Mucosa of stomach (tissue), 1 donor: ENCODE measurements at regions not wholly inside any gene's neighbourhood (a gene's known extent, or its start where the extent isn't known, plus 50 kb on each side); places are given as distances from the start of the nearest gene placed in this dataset.
"Not testable (repeated sequence)": the region's sequence is repeated elsewhere in the genome, so short reads cannot be mapped to it uniquely, and the experiment has no call there.

ENCODE experiments used
- H3K27me3 ChIP-seq: one replicate; pipeline ENCODE4 v1.7.0; 2013; ENCODE audit warnings: mild to moderate bottlenecking, low read length; ENCODE audit not compliant: control insufficient read depth, insufficient read depth
- H3K36me3 ChIP-seq: one replicate; pipeline ENCODE4 v1.7.0; 2013; ENCODE audit warnings: low read length; ENCODE audit not compliant: control insufficient read depth, insufficient read depth
- H3K4me1 ChIP-seq: one replicate; pipeline ENCODE4 v1.7.0; 2013; ENCODE audit warnings: mild to moderate bottlenecking, low read length; ENCODE audit not compliant: control insufficient read depth, insufficient read depth
- H3K4me3 ChIP-seq: one replicate; pipeline ENCODE4 v1.7.0; 2013; ENCODE audit warnings: low read length
- H3K9ac ChIP-seq: one replicate; pipeline ENCODE4 v1.7.0; 2013; ENCODE audit warnings: mild to moderate bottlenecking, low read length, moderate library complexity
- H3K9me3 ChIP-seq: one replicate; pipeline ENCODE4 v1.7.0; 2013; ENCODE audit warnings: mild to moderate bottlenecking, low read length, moderate library complexity; ENCODE audit not compliant: control insufficient read depth
- donor health status: Pancreatic carcinoma.

GRCh38 chr2:145752091-145752806 lies 1232.3 kb upstream of the ZEB2 start:
- Histone ChIP-seq H3K36me3 (no peaks in the 10 kb centered on the region), H3K27me3 (no peaks in the 10 kb centered on the region), H3K4me3 (no peak overlapping the region), H3K4me1 (peaks cover 20% of the 10 kb centered on the region), H3K9me3 (no peaks in the 10 kb centered on the region), H3K9ac (no peak overlapping the region)

GRCh38 chr2:145751629-145752028 lies 1231.7 kb upstream of the ZEB2 start:
- Histone ChIP-seq H3K9ac (no peak overlapping the region), H3K27me3 (no peaks in the 10 kb centered on the region), H3K4me1 (peaks cover 20% of the 10 kb centered on the region), H3K36me3 (no peaks in the 10 kb centered on the region), H3K4me3 (no peak overlapping the region), H3K9me3 (no peaks in the 10 kb centered on the region)

GRCh38 chr2:145751155-145751554 lies 1231.2 kb upstream of the ZEB2 start:
- Histone ChIP-seq H3K9me3 (no peaks in the 10 kb centered on the region), H3K36me3 (no peaks in the 10 kb centered on the region), H3K27me3 (no peaks in the 10 kb centered on the region), H3K4me1 (peaks cover 20% of the 10 kb centered on the region), H3K4me3 (no peak overlapping the region), H3K9ac (no peak overlapping the region)

GRCh38 chr2:145750612-145751011 lies 1230.7 kb upstream of the ZEB2 start:
- Histone ChIP-seq H3K9me3 (no peaks in the 10 kb centered on the region), H3K4me1 (peaks cover 20% of the 10 kb centered on the region), H3K4me3 (no peak overlapping the region), H3K9ac (no peak overlapping the region), H3K27me3 (no peaks in the 10 kb centered on the region), H3K36me3 (no peaks in the 10 kb centered on the region)

- H3K9ac ChIP-seq, result no peak overlapping the region
- no peaks in the 10 kb centered on the region for H3K27me3 ChIP-seq
- no peak overlapping the region for H3K4me3 ChIP-seq
- peaks cover 20% of the 10 kb centered on the region for H3K4me1 ChIP-seq
- no peaks in the 10 kb centered on the region for H3K36me3 ChIP-seq
- H3K9me3 ChIP-seq, result no peaks in the 10 kb centered on the region
Observed at GRCh38 chr2:145750144-145750543, 1230.2 kb upstream of the ZEB2 start.

- H3K27me3 ChIP-seq, result no peaks in the 10 kb centered on the region
- H3K36me3 ChIP-seq, result no peaks in the 10 kb centered on the region
- no peaks in the 10 kb centered on the region for H3K9me3 ChIP-seq
- no peak overlapping the region for H3K9ac ChIP-seq
- peaks cover 25% of the 10 kb centered on the region for H3K4me1 ChIP-seq
- no peak overlapping the region for H3K4me3 ChIP-seq
Observed at GRCh38 chr2:145749556-145749955, 1229.6 kb upstream of the ZEB2 start.

- Histone ChIP-seq H3K9ac (no peak overlapping the region), H3K9me3 (no peaks in the 10 kb centered on the region), H3K36me3 (no peaks in the 10 kb centered on the region), H3K27me3 (no peaks in the 10 kb centered on the region), H3K4me1 (peaks cover 25% of the 10 kb centered on the region), H3K4me3 (no peak overlapping the region)
Observed at GRCh38 chr2:145748927-145749326, 1229.0 kb upstream of the ZEB2 start.

GRCh38 chr2:145747715-145748114 lies 1227.8 kb upstream of the ZEB2 start:
- Histone ChIP-seq H3K4me3 (no peak overlapping the region), H3K9me3 (no peaks in the 10 kb centered on the region), H3K36me3 (no peaks in the 10 kb centered on the region), H3K9ac (no peak overlapping the region), H3K4me1 (peaks cover 25% of the 10 kb centered on the region), H3K27me3 (no peaks in the 10 kb centered on the region)

- H3K9ac ChIP-seq, H3K27me3 ChIP-seq, H3K4me3 ChIP-seq, H3K9me3 ChIP-seq, H3K4me1 ChIP-seq, H3K36me3 ChIP-seq: not testable (repeated sequence)
Observed at GRCh38 chr2:145745387-145745721, 1225.4 kb upstream of the ZEB2 start.

- H3K27me3 ChIP-seq, result no peaks in the 10 kb centered on the region
- H3K4me3 ChIP-seq, result no peak overlapping the region
- peaks cover 5% of the 10 kb centered on the region for H3K4me1 ChIP-seq
- no peaks in the 10 kb centered on the region for H3K9me3 ChIP-seq
- no peak overlapping the region for H3K9ac ChIP-seq
- H3K36me3 ChIP-seq, result no peaks in the 10 kb centered on the region
Observed at GRCh38 chr2:145744541-145745386, 1224.8 kb upstream of the ZEB2 start.

GRCh38 chr2:145743011-145743410 lies 1223.1 kb upstream of the ZEB2 start:
- H3K9me3 ChIP-seq, result no peaks in the 10 kb centered on the region
- H3K36me3 ChIP-seq, result no peaks in the 10 kb centered on the region
- H3K9ac ChIP-seq, result no peak overlapping the region
- no peaks in the 10 kb centered on the region for H3K27me3 ChIP-seq
- peaks cover 5% of the 10 kb centered on the region for H3K4me1 ChIP-seq
- no peak overlapping the region for H3K4me3 ChIP-seq

- H3K36me3 ChIP-seq, result no peaks in the 10 kb centered on the region
- peaks cover 5% of the 10 kb centered on the region for H3K4me1 ChIP-seq
- H3K9ac ChIP-seq, result no peak overlapping the region
- no peaks in the 10 kb centered on the region for H3K27me3 ChIP-seq
- no peaks in the 10 kb centered on the region for H3K9me3 ChIP-seq
- H3K4me3 ChIP-seq, result no peak overlapping the region
Observed at GRCh38 chr2:145741636-145742035, 1221.7 kb upstream of the ZEB2 start.
